Nephron progenitor cell (in vitro differentiated cells): ENCODE measurements at regions not wholly inside any gene's neighbourhood (a gene's known extent, or its start where the extent isn't known, plus 50 kb on each side); places are given as distances from the start of the nearest gene placed in this dataset.

Experiments
- DNase-seq: peaks from one replicate; pipeline ENCODE4 v3.0.0; 2021
- H3K27ac Mint-ChIP-seq: 2 replicates; pipeline ENCODE4 v1.8.0; 2021; ENCODE audit warnings: mild to moderate bottlenecking, moderate library complexity, mixed read lengths
- H3K27me3 Mint-ChIP-seq: 2 replicates; pipeline ENCODE4 v1.8.0; 2021; ENCODE audit warnings: mild to moderate bottlenecking, low read depth, mixed read lengths; ENCODE audit not compliant: poor library complexity
- H3K36me3 Mint-ChIP-seq: 2 replicates; pipeline ENCODE4 v1.8.0; 2021; ENCODE audit warnings: low read depth, mixed read lengths
- H3K4me1 Mint-ChIP-seq: 2 replicates; pipeline ENCODE4 v1.8.0; 2021; ENCODE audit warnings: mixed read lengths
- H3K4me3 Mint-ChIP-seq: 2 replicates; pipeline ENCODE4 v1.8.0; 2021; ENCODE audit warnings: mild to moderate bottlenecking, moderate library complexity, mixed read lengths
- H3K9me3 Mint-ChIP-seq: 2 replicates; pipeline ENCODE4 v1.8.0; 2021; ENCODE audit warnings: mild to moderate bottlenecking, moderate library complexity, mixed read lengths
- TF ChIP-seq, protein P1 (sequence below): fragments of 200-600 bp; sonication (generic); IDR thresholded peaks from 2 replicates; pipeline ENCODE4 v1.5.0; 2021; ENCODE audit warnings: antibody characterized with exemption

GRCh38 chr4:31053451-31053850 lies 333.3 kb downstream of the PCDH7 start:
- H3K27ac Mint-ChIP-seq: no peak overlapping the region
- no peaks in the 10 kb centered on the region for H3K36me3 Mint-ChIP-seq
- H3K27me3 Mint-ChIP-seq: peaks cover 3% of the 10 kb centered on the region
- TF ChIP-seq, protein P1, sequence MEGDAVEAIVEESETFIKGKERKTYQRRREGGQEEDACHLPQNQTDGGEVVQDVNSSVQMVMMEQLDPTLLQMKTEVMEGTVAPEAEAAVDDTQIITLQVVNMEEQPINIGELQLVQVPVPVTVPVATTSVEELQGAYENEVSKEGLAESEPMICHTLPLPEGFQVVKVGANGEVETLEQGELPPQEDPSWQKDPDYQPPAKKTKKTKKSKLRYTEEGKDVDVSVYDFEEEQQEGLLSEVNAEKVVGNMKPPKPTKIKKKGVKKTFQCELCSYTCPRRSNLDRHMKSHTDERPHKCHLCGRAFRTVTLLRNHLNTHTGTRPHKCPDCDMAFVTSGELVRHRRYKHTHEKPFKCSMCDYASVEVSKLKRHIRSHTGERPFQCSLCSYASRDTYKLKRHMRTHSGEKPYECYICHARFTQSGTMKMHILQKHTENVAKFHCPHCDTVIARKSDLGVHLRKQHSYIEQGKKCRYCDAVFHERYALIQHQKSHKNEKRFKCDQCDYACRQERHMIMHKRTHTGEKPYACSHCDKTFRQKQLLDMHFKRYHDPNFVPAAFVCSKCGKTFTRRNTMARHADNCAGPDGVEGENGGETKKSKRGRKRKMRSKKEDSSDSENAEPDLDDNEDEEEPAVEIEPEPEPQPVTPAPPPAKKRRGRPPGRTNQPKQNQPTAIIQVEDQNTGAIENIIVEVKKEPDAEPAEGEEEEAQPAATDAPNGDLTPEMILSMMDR: no peak
- no peak overlapping the region for H3K4me3 Mint-ChIP-seq
- no peak for DNase-seq
- H3K9me3 Mint-ChIP-seq: no peaks in the 10 kb centered on the region
- H3K4me1 Mint-ChIP-seq: no peaks in the 10 kb centered on the region

- no peaks in the 10 kb centered on the region for H3K9me3 Mint-ChIP-seq
- DNase-seq: no peak
- peaks cover 3% of the 10 kb centered on the region for H3K27me3 Mint-ChIP-seq
- TF ChIP-seq, protein P1: no peak
- H3K4me3 Mint-ChIP-seq: no peak overlapping the region
- no peaks in the 10 kb centered on the region for H3K4me1 Mint-ChIP-seq
- no peak overlapping the region for H3K27ac Mint-ChIP-seq
- no peaks in the 10 kb centered on the region for H3K36me3 Mint-ChIP-seq
These were observed 334.1 kb downstream of the PCDH7 start for GRCh38 chr4:31054295-31054694.

DNA sequence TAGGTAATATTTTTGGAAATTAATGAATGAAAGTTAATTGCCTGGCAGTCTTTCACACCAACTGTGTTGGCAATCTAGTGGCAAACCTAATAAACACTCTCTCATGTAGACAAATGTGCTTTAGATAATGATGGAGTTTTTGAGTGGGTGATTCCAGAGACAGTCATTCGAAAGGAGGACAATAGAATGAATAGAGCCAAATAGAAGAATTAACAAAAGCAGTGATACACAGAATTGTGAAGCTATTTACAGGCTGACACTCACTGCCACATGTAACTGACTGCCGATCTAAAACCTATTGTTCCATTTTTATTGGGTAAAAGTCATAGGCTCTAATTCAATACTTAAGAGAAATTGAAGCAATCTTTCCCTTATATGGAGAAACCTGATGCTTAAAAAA lies 338.5 kb downstream of the PCDH7 start:
- no peaks in the 10 kb centered on the region for H3K9me3 Mint-ChIP-seq
- DNase-seq: no peak
- H3K27ac Mint-ChIP-seq: no peak overlapping the region
- H3K4me3 Mint-ChIP-seq: no peak overlapping the region
- H3K36me3 Mint-ChIP-seq: no peaks in the 10 kb centered on the region
- TF ChIP-seq, protein P1: no peak
- no peaks in the 10 kb centered on the region for H3K27me3 Mint-ChIP-seq
- H3K4me1 Mint-ChIP-seq: no peaks in the 10 kb centered on the region

DNA sequence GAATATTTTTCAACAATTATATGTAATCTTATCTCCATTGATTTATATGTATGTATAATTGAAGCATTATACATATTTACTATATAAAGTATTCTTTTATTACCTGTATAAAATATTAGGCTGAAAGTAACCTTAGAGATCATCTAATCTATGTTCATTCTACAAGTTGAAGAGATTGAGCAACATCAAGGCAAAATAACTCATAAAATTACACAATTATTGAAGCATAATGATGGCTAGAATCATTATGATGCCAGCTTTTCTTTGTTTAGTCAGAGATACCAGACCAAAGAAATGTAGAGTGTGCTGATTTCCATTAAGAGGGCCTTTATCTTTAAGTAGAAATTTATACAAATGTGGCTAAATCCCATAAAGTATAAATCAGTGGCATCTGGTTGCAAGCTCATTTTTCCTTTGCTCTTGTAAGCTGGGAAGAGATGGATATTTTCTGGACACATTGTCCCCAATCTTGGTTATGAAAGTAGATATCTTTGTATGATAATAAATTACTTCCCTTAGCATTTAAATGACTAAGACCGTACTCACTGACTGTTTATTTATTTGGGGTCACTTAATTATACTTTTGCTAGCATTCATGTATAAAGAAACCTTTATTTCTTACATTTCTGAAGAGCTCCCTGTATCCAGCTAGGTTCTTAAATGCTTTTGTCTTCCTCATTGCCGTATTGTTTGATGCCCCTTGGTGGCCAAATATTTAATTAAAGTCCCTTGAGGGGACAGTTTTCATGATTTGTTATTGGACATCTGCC lies 339.8 kb downstream of the PCDH7 start:
- Mint-ChIP-seq H3K27ac (no peak overlapping the region), H3K27me3 (no peaks in the 10 kb centered on the region), H3K36me3 (no peaks in the 10 kb centered on the region)

GRCh38 chr4:31065086-31065485 lies 344.9 kb downstream of the PCDH7 start:
- Mint-ChIP-seq H3K27ac (no peak overlapping the region), H3K9me3 (no peaks in the 10 kb centered on the region), H3K4me3 (no peak overlapping the region), H3K27me3 (no peaks in the 10 kb centered on the region), H3K36me3 (no peaks in the 10 kb centered on the region), H3K4me1 (no peaks in the 10 kb centered on the region)
- no peak for DNase-seq
- TF ChIP-seq, protein P1: no peak

More for the DNA sequence above, 339.8 kb downstream of the PCDH7 start:
- TF ChIP-seq, protein P1: no peak
- no peak for DNase-seq
- H3K9me3 Mint-ChIP-seq: no peaks in the 10 kb centered on the region
- no peaks in the 10 kb centered on the region for H3K4me1 Mint-ChIP-seq
- no peak overlapping the region for H3K4me3 Mint-ChIP-seq
